Peyer's patch (tissue), 4 donors: ENCODE measurements at regions not wholly inside any gene's neighbourhood (a gene's known extent, or its start where the extent isn't known, plus 50 kb on each side); places are given as distances from the start of the nearest gene placed in this dataset.

Experiments
- DNase-seq, 3 donors: peaks; one replicate each; pipeline ENCODE4 v3.0.0-alpha.2; 2017 to 2019
- H3K27ac ChIP-seq, 4 donors: fragments of 200-600 bp; sonication (generic); one replicate each; pipeline ENCODE4 v1.5.1; 2016 to 2019
- H3K27me3 ChIP-seq, 2 donors: fragments of 200-600 bp; sonication (generic); one replicate each; pipeline ENCODE4 v1.5.1; 2019
- H3K36me3 ChIP-seq, 3 donors: fragments of 200-600 bp; sonication (generic); one replicate each; pipeline ENCODE4 v1.5.1; 2016 to 2019
- H3K4me1 ChIP-seq, 4 donors: fragments of 200-600 bp; sonication (generic); one replicate each; pipeline ENCODE4 v1.5.1; 2016 to 2019
- H3K4me3 ChIP-seq, 4 donors: fragments of 200-600 bp; sonication (generic); 1 replicate in 3 of 4; 2 replicates in 1 of 4; pipeline ENCODE4 v1.5.1; 2016 to 2019; ENCODE audit warnings: mild to moderate bottlenecking in 1 of 4
- H3K9me3 ChIP-seq, 4 donors: fragments of 200-600 bp; sonication (generic); one replicate each; pipeline ENCODE4 v1.5.1; 2016 to 2019; ENCODE audit warnings: mild to moderate bottlenecking in 1 of 4
- POLR2A ChIP-seq, 2 donors: fragments of 450-650 bp; IDR thresholded peaks; one replicate each; pipeline ENCODE4 v1.5.1; 2017; ENCODE audit warnings: antibody characterized with exemption in 2 of 2, mild to moderate bottlenecking in 2 of 2, moderate library complexity in 2 of 2
- TF ChIP-seq, protein P1 (sequence below), 6 experiments: fragments of 450-650 bp in 4 of 6; fragments of 200-600 bp in 2 of 6; sonication (generic) in 1 of 6; IDR thresholded peaks; one replicate each; pipeline ENCODE4 v1.5.1; 2017 to 2019; ENCODE audit warnings: antibody characterized with exemption in 6 of 6, mild to moderate bottlenecking in 3 of 6, moderate library complexity in 1 of 6

DNA sequence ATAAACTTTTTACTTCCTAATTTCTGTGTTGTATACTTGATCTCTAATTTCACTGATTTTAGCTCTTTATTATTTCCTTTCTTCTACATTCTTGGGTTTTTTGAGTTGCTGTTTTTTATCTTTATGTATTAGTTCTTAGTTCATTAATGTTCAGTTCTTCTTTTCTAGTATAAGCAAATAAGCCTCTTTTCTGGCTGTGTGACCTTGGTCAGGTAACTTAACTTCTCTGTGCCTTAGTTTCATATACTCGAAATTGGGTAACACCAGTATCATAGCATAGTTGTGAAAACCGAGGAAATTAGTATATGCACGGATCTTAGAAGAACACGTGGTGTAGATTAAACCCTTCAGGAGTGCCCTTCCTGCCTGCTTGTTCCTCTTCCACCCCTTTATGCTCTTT, 130.2 kb upstream of the C1QTNF9B start:
- DNase-seq = no peak
- H3K27me3 ChIP-seq = no peaks in the 10 kb centered on the region
- H3K4me1 ChIP-seq = no peaks in the 10 kb centered on the region
- no peak overlapping the region for H3K4me3 ChIP-seq
- H3K27ac ChIP-seq = no peak overlapping the region
- no peak for TF ChIP-seq POLR2A (IDR thresholded peaks at IDR 0.05)
- TF ChIP-seq, protein P1, sequence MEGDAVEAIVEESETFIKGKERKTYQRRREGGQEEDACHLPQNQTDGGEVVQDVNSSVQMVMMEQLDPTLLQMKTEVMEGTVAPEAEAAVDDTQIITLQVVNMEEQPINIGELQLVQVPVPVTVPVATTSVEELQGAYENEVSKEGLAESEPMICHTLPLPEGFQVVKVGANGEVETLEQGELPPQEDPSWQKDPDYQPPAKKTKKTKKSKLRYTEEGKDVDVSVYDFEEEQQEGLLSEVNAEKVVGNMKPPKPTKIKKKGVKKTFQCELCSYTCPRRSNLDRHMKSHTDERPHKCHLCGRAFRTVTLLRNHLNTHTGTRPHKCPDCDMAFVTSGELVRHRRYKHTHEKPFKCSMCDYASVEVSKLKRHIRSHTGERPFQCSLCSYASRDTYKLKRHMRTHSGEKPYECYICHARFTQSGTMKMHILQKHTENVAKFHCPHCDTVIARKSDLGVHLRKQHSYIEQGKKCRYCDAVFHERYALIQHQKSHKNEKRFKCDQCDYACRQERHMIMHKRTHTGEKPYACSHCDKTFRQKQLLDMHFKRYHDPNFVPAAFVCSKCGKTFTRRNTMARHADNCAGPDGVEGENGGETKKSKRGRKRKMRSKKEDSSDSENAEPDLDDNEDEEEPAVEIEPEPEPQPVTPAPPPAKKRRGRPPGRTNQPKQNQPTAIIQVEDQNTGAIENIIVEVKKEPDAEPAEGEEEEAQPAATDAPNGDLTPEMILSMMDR (IDR thresholded peaks at IDR 0.05) = no peak
- H3K9me3 ChIP-seq = no peaks in the 10 kb centered on the region
- no peaks in the 10 kb centered on the region for H3K36me3 ChIP-seq

DNA sequence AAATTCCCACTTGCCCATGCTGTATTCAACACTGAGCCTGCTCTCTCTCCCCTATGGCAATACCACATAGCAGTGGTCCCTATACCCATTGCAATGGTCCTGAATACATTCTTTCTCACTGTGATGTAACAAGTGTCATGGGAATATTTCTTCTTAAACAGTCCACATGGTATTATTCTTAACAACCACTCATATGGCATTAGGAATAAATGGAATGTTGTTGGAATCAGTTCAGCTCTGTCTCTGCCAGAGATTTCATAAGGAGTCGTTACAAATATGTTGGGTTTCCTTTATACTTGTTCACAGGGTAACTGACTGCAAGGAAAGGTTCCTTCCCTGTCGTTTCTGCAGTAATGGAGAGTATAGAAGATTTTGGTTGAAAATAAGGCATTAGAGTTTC, 128.3 kb upstream of the SPATA13 start:
- no peak for TF ChIP-seq POLR2A (IDR thresholded peaks at IDR 0.05)
- TF ChIP-seq, protein P1 (IDR thresholded peaks at IDR 0.05) = no peak
- H3K4me3 ChIP-seq = no peak overlapping the region
- no peaks in the 10 kb centered on the region for H3K9me3 ChIP-seq
- no peak for DNase-seq
- H3K4me1 ChIP-seq = peaks cover 0 to 8% (median 0%) of the 10 kb centered on the region in 4 donors
- H3K27ac ChIP-seq = no peak overlapping the region
- no peaks in the 10 kb centered on the region for H3K36me3 ChIP-seq
- no peaks in the 10 kb centered on the region for H3K27me3 ChIP-seq

DNA sequence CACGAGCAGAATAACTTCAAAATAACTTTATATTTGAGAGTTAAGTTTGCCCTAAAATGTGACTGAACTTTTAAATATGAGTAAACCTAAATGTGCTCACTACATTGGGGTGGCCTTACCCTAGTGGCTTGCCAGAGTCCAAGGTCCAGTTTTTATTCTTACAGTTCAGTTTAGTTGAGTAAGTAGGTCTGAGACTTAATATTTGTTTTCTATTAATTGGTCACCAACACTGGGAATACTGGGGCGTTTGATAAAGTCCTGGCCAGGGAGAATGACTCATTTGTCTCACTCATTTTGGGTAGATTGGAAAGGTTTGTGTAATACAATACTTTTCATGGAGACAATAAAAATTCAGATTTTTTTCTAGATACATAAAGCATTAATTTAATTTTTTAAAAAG, 127.8 kb upstream of the SPATA13 start:
- H3K27ac ChIP-seq = no peak overlapping the region
- no peaks in the 10 kb centered on the region for H3K27me3 ChIP-seq

DNA sequence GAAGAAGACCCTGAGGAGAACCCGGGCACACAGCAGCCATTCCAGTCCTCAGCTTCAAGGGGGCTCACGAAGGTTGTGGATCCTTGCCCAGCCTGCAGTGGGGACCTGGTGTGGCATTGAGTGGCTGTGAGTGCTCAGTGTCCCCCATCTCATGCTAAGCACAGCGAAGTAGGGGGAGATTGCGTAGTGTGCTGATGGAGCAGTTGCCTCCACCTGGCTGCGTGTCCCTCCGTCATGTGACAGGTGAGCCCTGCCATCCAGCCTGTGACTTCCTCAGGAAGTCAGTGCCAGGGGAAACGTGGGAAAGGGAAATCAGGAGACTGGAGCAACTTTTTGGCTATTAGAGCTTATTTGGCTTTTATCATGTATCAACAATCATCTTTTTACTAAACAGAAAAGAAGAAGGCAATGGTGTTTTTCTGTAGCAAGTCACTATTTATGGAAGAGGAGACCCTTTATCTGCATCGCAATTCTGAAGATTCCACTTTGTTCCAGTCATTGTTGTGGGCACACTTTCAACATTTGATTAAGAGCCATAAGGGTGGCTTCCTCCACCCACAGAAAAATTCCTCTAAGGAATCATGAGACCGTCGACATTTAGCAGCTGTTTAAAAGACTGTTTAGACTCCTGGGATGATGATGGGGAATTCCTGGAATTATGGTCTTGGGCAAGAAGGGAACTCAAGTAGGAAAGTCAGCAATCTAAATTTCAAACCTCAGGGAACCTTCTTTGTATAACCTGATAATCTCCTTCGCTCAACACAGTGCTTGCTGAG, 126.8 kb upstream of the SPATA13 start:
- Histone ChIP-seq H3K36me3 (no peaks in the 10 kb centered on the region), H3K9me3 (no peaks in the 10 kb centered on the region), H3K27ac (peak overlapping the region in 3 of 4 donors; percentile 13 to 48 (median 40)), H3K4me3 (no peak overlapping the region), H3K27me3 (no peaks in the 10 kb centered on the region), H3K4me1 (peaks cover 0 to 14% (median 0%) of the 10 kb centered on the region in 4 donors)
- DNase-seq = no peak
- TF ChIP-seq POLR2A (IDR thresholded peaks at IDR 0.05) = no peak
- TF ChIP-seq, protein P1 (IDR thresholded peaks at IDR 0.05) = no peak

More for the DNA sequence above, 127.8 kb upstream of the SPATA13 start:
- DNase-seq = no peak
- H3K36me3 ChIP-seq = no peaks in the 10 kb centered on the region
- H3K4me1 ChIP-seq = peaks cover 0 to 8% (median 0%) of the 10 kb centered on the region in 4 donors
- TF ChIP-seq, protein P1 (IDR thresholded peaks at IDR 0.05) = no peak
- TF ChIP-seq POLR2A (IDR thresholded peaks at IDR 0.05) = no peak
- H3K9me3 ChIP-seq = no peaks in the 10 kb centered on the region
- no peak overlapping the region for H3K4me3 ChIP-seq

DNA sequence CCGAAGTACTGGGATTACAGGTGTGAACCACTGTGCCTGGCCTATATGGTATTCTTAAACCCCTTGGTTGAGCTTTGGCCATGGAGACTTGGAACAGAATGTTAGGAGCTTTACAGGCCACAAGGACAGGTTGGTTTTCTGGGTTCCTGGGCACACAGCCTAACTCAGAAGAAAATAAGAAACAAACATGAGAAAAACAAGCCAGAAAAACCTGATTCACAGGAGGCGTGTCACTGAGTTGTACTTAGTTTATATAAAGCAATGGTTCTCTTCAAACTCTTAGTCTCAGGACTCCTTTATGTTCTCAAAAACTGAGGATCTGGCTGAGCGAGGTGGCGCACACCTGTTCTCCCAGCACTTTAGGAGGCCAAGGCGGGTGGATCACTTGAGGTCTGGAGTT, 125.1 kb upstream of the SPATA13 start:
- no peaks in the 10 kb centered on the region for H3K36me3 ChIP-seq
- TF ChIP-seq, protein P1 (IDR thresholded peaks at IDR 0.05) = no peak
- no peak for TF ChIP-seq POLR2A (IDR thresholded peaks at IDR 0.05)
- H3K27ac ChIP-seq = no peak overlapping the region
- H3K27me3 ChIP-seq = no peaks in the 10 kb centered on the region
- H3K4me1 ChIP-seq = peaks cover 0 to 22% (median 0%) of the 10 kb centered on the region in 4 donors
- DNase-seq = no peak
- H3K4me3 ChIP-seq = no peak overlapping the region
- no peaks in the 10 kb centered on the region for H3K9me3 ChIP-seq
